Mesendoderm (in vitro differentiated cells): ENCODE measurements at regions not wholly inside any gene's neighbourhood (a gene's known extent, or its start where the extent isn't known, plus 50 kb on each side); places are given as distances from the start of the nearest gene placed in this dataset.

Experiments used
- DNase-seq: peaks from one replicate; pipeline ENCODE4 v3.0.0; 2013
- H2AK5ac ChIP-seq: 2 replicates; pipeline ENCODE4 v1.6.1; 2013; ENCODE audit warnings: low read length, inconsistent platforms
- H2BK120ac ChIP-seq: 2 replicates; pipeline ENCODE4 v1.6.1; 2013; ENCODE audit warnings: low read depth, mild to moderate bottlenecking, low read length, moderate library complexity, mixed read lengths
- H2BK15ac ChIP-seq: replicated peaks from 2 replicates; pipeline ENCODE4 v1.6.1; 2013; ENCODE audit warnings: low read depth, mild to moderate bottlenecking, moderate library complexity
- H2BK5ac ChIP-seq: 2 replicates; pipeline ENCODE4 v1.6.1; 2013; ENCODE audit warnings: low read length, inconsistent platforms
- H3K18ac ChIP-seq: 2 replicates; pipeline ENCODE4 v1.6.1; 2013; ENCODE audit warnings: mild to moderate bottlenecking, low read length, mixed read lengths
- H3K23ac ChIP-seq: one replicate; pipeline ENCODE4 v1.6.1; 2013; ENCODE audit warnings: low read length
- H3K27ac ChIP-seq: 2 replicates; pipeline ENCODE4 v1.5.1; 2013; ENCODE audit warnings: low read depth, mild to moderate bottlenecking, inconsistent platforms, low read length, moderate library complexity
- H3K27me3 ChIP-seq: 2 replicates; pipeline ENCODE4 v1.6.1; 2013; ENCODE audit warnings: low read length, control low read depth, mild to moderate bottlenecking, inconsistent platforms; ENCODE audit not compliant: insufficient read depth, poor library complexity
- H3K36me3 ChIP-seq: 2 replicates; pipeline ENCODE4 v1.6.1; 2013; ENCODE audit warnings: low read length, inconsistent platforms; ENCODE audit not compliant: control insufficient read depth, insufficient read depth
- H3K4ac ChIP-seq: one replicate; pipeline ENCODE4 v1.6.1; 2013; ENCODE audit warnings: low read depth, mild to moderate bottlenecking, low read length, moderate library complexity
- H3K4me1 ChIP-seq: 2 replicates; pipeline ENCODE4 v1.6.1; 2013; ENCODE audit warnings: low read depth, low read length, inconsistent platforms; ENCODE audit not compliant: control insufficient read depth
- H3K4me2 ChIP-seq: 2 replicates; pipeline ENCODE4 v1.6.1; 2013; ENCODE audit warnings: low read length
- H3K4me3 ChIP-seq: 2 replicates; pipeline ENCODE4 v1.5.1; 2013; ENCODE audit warnings: mild to moderate bottlenecking, low read length
- H3K56ac ChIP-seq: one replicate; pipeline ENCODE4 v1.6.1; 2013; ENCODE audit warnings: low read length
- H3K79me1 ChIP-seq: 2 replicates; pipeline ENCODE4 v1.6.1; 2013; ENCODE audit warnings: low read length, inconsistent platforms
- H3K79me2 ChIP-seq: 2 replicates; pipeline ENCODE4 v1.6.1; 2013; ENCODE audit warnings: mild to moderate bottlenecking, low read length; ENCODE audit not compliant: control insufficient read depth, insufficient read depth
- H3K9ac ChIP-seq: 2 replicates; pipeline ENCODE4 v1.6.1; 2013; ENCODE audit warnings: low read length, inconsistent platforms
- H4K5ac ChIP-seq: one replicate; pipeline ENCODE4 v1.6.1; 2013; ENCODE audit warnings: low read length
- H4K8ac ChIP-seq: one replicate; pipeline ENCODE4 v1.6.1; 2013; ENCODE audit warnings: low read depth, mild to moderate bottlenecking, control low read depth, low read length, moderate library complexity
- WGBS: extraction: QIAGEN DNeasy Blood & Tissue Kit; methylation state at CpG from one replicate; pipeline ENCODE4 v1.1.7; 2013; ENCODE audit warnings: low lambda C conversion rate, missing lambda C conversion rate; ENCODE audit not compliant: insufficient coverage; ENCODE audit errors: extremely low coverage; 5-methylcytosine and 5-hydroxymethylcytosine counted together

- Histone ChIP-seq H3K4me3 (no peak overlapping the region), H2BK120ac (no peak overlapping the region), H3K79me1 (no peaks in the 10 kb centered on the region), H4K8ac (no peak overlapping the region), H2AK5ac (no peak overlapping the region), H3K56ac (no peak overlapping the region), H3K4ac (no peak overlapping the region), H4K5ac (no peak overlapping the region), H3K27ac (no peak overlapping the region), H3K36me3 (no peaks in the 10 kb centered on the region), H3K4me1 (no peaks in the 10 kb centered on the region), H3K79me2 (no peaks in the 10 kb centered on the region), H3K4me2 (no peak overlapping the region), H3K9ac (no peak overlapping the region), H3K23ac (no peak overlapping the region), H3K27me3 (no peaks in the 10 kb centered on the region), H3K18ac (no peak overlapping the region), H2BK15ac (no peak overlapping the region), H2BK5ac (no peak overlapping the region)
- peak; percentile 13 for DNase-seq
- no CpG with 5 or more reads among the region's 2 CpGs for WGBS
These were observed 478.6 kb downstream of the ZIC1 start for GRCh38 chr3:147887797-147888196.

GRCh38 chr3:147890114-147890513, 480.9 kb downstream of the ZIC1 start:
- H3K56ac ChIP-seq, result no peak overlapping the region
- no peak for DNase-seq
- no peaks in the 10 kb centered on the region for H3K36me3 ChIP-seq
- no peak overlapping the region for H2BK5ac ChIP-seq
- no peak overlapping the region for H3K4me2 ChIP-seq
- no peaks in the 10 kb centered on the region for H3K27me3 ChIP-seq
- no peak overlapping the region for H3K27ac ChIP-seq
- no peak overlapping the region for H2BK15ac ChIP-seq
- H2BK120ac ChIP-seq, result no peak overlapping the region
- no peaks in the 10 kb centered on the region for H3K4me1 ChIP-seq
- H3K79me2 ChIP-seq, result no peaks in the 10 kb centered on the region
- no peak overlapping the region for H3K23ac ChIP-seq
- H3K4me3 ChIP-seq, result no peak overlapping the region
- H2AK5ac ChIP-seq, result no peak overlapping the region
- no peaks in the 10 kb centered on the region for H3K79me1 ChIP-seq
- H3K18ac ChIP-seq, result no peak overlapping the region
- no peak overlapping the region for H4K8ac ChIP-seq
- H4K5ac ChIP-seq, result no peak overlapping the region
- H3K4ac ChIP-seq, result no peak overlapping the region
- H3K9ac ChIP-seq, result no peak overlapping the region

GRCh38 chr3:147895509-147895908, 486.3 kb downstream of the ZIC1 start:
- Histone ChIP-seq H3K4ac (no peak overlapping the region), H3K36me3 (no peaks in the 10 kb centered on the region), H3K56ac (no peak overlapping the region), H3K23ac (no peak overlapping the region), H3K27me3 (no peaks in the 10 kb centered on the region), H2BK120ac (no peak overlapping the region), H3K4me1 (no peaks in the 10 kb centered on the region), H3K27ac (no peak overlapping the region), H4K5ac (no peak overlapping the region), H3K9ac (no peak overlapping the region), H3K18ac (no peak overlapping the region), H2BK5ac (no peak overlapping the region), H4K8ac (no peak overlapping the region), H3K4me2 (no peak overlapping the region), H3K79me2 (no peaks in the 10 kb centered on the region), H3K79me1 (no peaks in the 10 kb centered on the region), H2AK5ac (no peak overlapping the region), H2BK15ac (no peak overlapping the region), H3K4me3 (no peak overlapping the region)
- DNase-seq, result no peak
- WGBS, result no CpG with 5 or more reads among the region's 1 CpG

GRCh38 chr3:147900851-147901250, 491.7 kb downstream of the ZIC1 start:
- Histone ChIP-seq H3K4me3 (no peak overlapping the region), H2BK120ac (no peak overlapping the region), H3K27me3 (no peaks in the 10 kb centered on the region), H3K4ac (no peak overlapping the region), H2BK15ac (no peak overlapping the region), H3K4me2 (no peak overlapping the region), H2AK5ac (no peak overlapping the region), H3K79me1 (no peaks in the 10 kb centered on the region), H3K4me1 (no peaks in the 10 kb centered on the region), H3K56ac (no peak overlapping the region), H3K9ac (no peak overlapping the region), H3K23ac (no peak overlapping the region), H2BK5ac (no peak overlapping the region), H3K79me2 (no peaks in the 10 kb centered on the region), H3K18ac (no peak overlapping the region), H4K5ac (no peak overlapping the region), H3K27ac (no peak overlapping the region), H4K8ac (no peak overlapping the region), H3K36me3 (no peaks in the 10 kb centered on the region)
- no CpG with 5 or more reads among the region's 3 CpGs for WGBS
- DNase-seq, result no peak

GRCh38 chr3:147903026-147903425, 493.9 kb downstream of the ZIC1 start:
- H2BK5ac ChIP-seq, result no peak overlapping the region
- no CpG with 5 or more reads among the region's 4 CpGs for WGBS

GRCh38 chr3:147904421-147904820, 495.3 kb downstream of the ZIC1 start:
- H3K23ac ChIP-seq, result no peak overlapping the region
- DNase-seq, result no peak
- H3K4ac ChIP-seq, result no peak overlapping the region
- no peak overlapping the region for H2BK15ac ChIP-seq
- no peak overlapping the region for H4K5ac ChIP-seq
- no peak overlapping the region for H3K18ac ChIP-seq
- no peak overlapping the region for H3K27ac ChIP-seq
- no peak overlapping the region for H3K9ac ChIP-seq
- H3K79me1 ChIP-seq, result no peaks in the 10 kb centered on the region
- no peak overlapping the region for H3K4me2 ChIP-seq
- no peak overlapping the region for H3K4me3 ChIP-seq
- no peaks in the 10 kb centered on the region for H3K27me3 ChIP-seq
- no peaks in the 10 kb centered on the region for H3K4me1 ChIP-seq
- no CpG with 5 or more reads among the region's 3 CpGs for WGBS
- H3K79me2 ChIP-seq, result no peaks in the 10 kb centered on the region
- H3K36me3 ChIP-seq, result no peaks in the 10 kb centered on the region
- H2BK120ac ChIP-seq, result no peak overlapping the region
- H3K56ac ChIP-seq, result no peak overlapping the region
- H2AK5ac ChIP-seq, result no peak overlapping the region
- H4K8ac ChIP-seq, result no peak overlapping the region
- H2BK5ac ChIP-seq, result no peak overlapping the region

More at GRCh38 chr3:147903026-147903425, 493.9 kb downstream of the ZIC1 start:
- Histone ChIP-seq H3K23ac (no peak overlapping the region), H4K8ac (no peak overlapping the region), H4K5ac (no peak overlapping the region), H2BK120ac (no peak overlapping the region), H3K27ac (no peak overlapping the region), H3K56ac (no peak overlapping the region), H3K79me1 (no peaks in the 10 kb centered on the region), H3K4ac (peak overlapping the region; percentile 36), H3K4me3 (no peak overlapping the region), H3K27me3 (no peaks in the 10 kb centered on the region), H2AK5ac (no peak overlapping the region), H2BK15ac (no peak overlapping the region), H3K9ac (no peak overlapping the region), H3K36me3 (no peaks in the 10 kb centered on the region), H3K4me2 (no peak overlapping the region), H3K4me1 (no peaks in the 10 kb centered on the region), H3K18ac (peak overlapping the region; percentile 75), H3K79me2 (no peaks in the 10 kb centered on the region)
- DNase-seq, result peak; percentile 25
